ENCODE measurements at regions not wholly inside any gene's neighbourhood (a gene's known extent, or its start where the extent isn't known, plus 50 kb on each side); places are given as distances from the start of the nearest gene placed in this dataset.

DNA sequence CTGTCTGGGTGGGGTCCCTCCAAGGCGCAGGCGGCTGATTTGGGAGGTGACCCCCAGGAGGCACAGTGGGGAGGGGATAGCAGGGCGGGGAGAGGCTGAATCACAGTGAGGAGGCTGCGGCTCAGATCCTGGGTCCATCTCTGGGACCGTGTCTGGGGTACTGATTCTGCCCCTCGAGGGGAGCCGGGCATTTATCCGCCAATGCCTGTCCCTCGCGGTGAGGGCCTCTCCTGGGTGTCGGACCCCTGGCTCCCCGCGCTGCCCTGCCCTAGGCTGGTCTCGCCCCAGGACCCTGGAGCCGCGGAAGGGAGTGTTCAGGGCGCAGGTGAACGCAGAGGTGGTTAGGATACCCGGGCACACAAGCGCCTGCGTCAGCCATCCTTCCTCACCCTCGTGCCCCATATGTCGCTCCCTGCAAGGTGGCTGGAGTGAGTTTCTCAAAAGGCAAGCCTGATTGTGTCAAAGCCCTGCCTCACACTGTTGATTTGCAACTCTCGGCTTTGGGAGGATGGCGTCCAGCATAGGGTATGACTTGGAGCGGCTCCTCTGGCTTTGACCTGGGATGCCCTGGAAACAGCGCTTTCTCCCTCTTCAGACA is 530.9 kb downstream of the PTPRU start:
- Histone ChIP-seq H3K4me3 (no peak overlapping the region), H3K9me3 (peaks cover 0 to 11% (median 8%) of the 10 kb centered on the region in 4 donors), H3K36me3 (no peaks in the 10 kb centered on the region), H3K4me1 (no peaks in the 10 kb centered on the region), H3K27me3 (peaks cover 0 to 40% (median 5%) of the 10 kb centered on the region in 4 donors), H3K27ac (replicated peaks in 1 of 4) (no peak overlapping the region)
- TF ChIP-seq POLR2AphosphoS5 (IDR thresholded peaks at IDR 0.05) (no peak), POLR2A (IDR thresholded peaks at IDR 0.05; ENCODE audit: low read depth) (no peak), EP300 (IDR thresholded peaks at IDR 0.05) (no peak)
- TF ChIP-seq, protein P1, sequence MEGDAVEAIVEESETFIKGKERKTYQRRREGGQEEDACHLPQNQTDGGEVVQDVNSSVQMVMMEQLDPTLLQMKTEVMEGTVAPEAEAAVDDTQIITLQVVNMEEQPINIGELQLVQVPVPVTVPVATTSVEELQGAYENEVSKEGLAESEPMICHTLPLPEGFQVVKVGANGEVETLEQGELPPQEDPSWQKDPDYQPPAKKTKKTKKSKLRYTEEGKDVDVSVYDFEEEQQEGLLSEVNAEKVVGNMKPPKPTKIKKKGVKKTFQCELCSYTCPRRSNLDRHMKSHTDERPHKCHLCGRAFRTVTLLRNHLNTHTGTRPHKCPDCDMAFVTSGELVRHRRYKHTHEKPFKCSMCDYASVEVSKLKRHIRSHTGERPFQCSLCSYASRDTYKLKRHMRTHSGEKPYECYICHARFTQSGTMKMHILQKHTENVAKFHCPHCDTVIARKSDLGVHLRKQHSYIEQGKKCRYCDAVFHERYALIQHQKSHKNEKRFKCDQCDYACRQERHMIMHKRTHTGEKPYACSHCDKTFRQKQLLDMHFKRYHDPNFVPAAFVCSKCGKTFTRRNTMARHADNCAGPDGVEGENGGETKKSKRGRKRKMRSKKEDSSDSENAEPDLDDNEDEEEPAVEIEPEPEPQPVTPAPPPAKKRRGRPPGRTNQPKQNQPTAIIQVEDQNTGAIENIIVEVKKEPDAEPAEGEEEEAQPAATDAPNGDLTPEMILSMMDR (IDR thresholded peaks at IDR 0.05), result no peak
- intact Hi-C loops (cut with DNase I), result no loop called here
- WGBS, result 69% methylated on average over 8 of the region's 27 CpGs
- DNase-seq (ENCODE audit: extremely low spot score), result peak; percentile 87

DNA sequence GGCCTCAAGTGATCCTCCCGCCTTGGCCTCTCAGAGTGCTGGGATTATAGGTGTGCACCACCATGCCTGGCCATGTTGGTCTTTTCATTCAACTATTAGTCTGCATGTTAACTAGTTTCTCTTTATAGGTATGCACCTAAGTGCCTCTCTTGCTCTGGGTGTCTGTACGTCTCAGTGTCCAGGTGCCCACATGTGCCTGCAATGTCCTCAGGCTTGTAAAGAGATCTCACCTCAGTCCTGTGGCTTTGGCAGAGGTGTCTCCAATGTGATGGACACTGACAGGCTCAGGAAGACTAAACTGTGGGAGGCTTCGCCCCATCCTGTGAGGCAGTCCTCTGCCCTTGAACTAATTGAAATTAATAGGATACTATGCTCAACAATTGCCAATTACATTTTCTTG is 526.3 kb downstream of the PTPRU start:
- H3K36me3 ChIP-seq, result no peaks in the 10 kb centered on the region
- intact Hi-C loops (cut with DNase I), result no loop called here
- no peaks in the 10 kb centered on the region for H3K4me1 ChIP-seq
- TF ChIP-seq EP300 (IDR thresholded peaks at IDR 0.05) (no peak), POLR2AphosphoS5 (IDR thresholded peaks at IDR 0.05) (no peak), POLR2A (IDR thresholded peaks at IDR 0.05; ENCODE audit: low read depth) (no peak)
- TF ChIP-seq, protein P1 (IDR thresholded peaks at IDR 0.05), result no peak
- WGBS, result 41% methylated on average over 3 of the region's 3 CpGs
- H3K9me3 ChIP-seq, result peaks cover 0 to 11% (median 8%) of the 10 kb centered on the region in 4 donors
- no peak overlapping the region for H3K4me3 ChIP-seq
- H3K27me3 ChIP-seq, result peaks cover 0 to 64% (median 0%) of the 10 kb centered on the region in 4 donors
- H3K27ac ChIP-seq (replicated peaks in 1 of 4), result no peak overlapping the region
- no peak for DNase-seq (ENCODE audit: extremely low spot score)

DNA sequence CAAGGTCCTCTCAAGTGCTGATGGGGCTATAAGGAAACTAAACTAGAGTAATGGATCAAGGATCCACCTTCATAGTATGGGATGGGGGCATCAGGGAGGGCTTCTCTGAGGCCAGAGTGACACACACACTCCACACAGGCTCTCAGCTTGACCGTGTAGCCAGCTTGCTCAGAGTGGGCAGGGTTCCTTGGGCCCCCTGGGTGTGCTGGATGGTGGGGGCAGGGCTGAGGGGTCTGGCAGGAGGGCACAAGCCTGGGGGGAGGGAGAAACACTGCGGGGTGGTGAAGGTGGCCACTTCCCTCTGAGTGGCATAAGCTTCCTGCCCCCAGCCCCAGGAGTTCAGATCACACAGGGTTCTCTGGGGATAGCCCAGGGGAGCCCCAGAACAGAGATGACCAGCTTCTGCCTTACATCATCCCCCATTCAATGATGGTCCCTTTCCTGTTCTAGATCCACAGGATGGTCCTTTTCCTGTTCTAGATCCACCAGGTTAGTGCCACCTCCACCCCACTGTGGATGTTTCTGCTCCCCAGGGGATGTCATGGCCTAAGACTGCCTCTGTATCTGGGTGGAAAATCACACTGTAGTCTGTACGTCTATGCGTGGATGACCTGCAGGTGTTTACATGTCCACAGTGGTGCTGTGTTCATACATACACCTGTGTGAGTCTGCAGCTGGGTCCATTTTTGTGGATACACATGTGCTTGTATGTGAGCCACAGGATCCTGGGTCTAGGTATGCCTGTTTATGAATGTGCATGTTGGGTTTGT is 525.0 kb downstream of the PTPRU start:
- DNase-seq (ENCODE audit: extremely low spot score), result peak; percentile 77
- WGBS, result 68% methylated on average over 3 of the region's 4 CpGs
- intact Hi-C loops (cut with DNase I), result no loop called here
- H3K9me3 ChIP-seq, result peaks cover 0 to 11% (median 8%) of the 10 kb centered on the region in 4 donors
- H3K4me3 ChIP-seq, result no peak overlapping the region
- H3K27ac ChIP-seq (replicated peaks in 1 of 4), result no peak overlapping the region
- H3K4me1 ChIP-seq, result no peaks in the 10 kb centered on the region
- H3K36me3 ChIP-seq, result no peaks in the 10 kb centered on the region
- TF ChIP-seq POLR2A (IDR thresholded peaks at IDR 0.05; ENCODE audit: low read depth) (no peak), POLR2AphosphoS5 (IDR thresholded peaks at IDR 0.05) (no peak), EP300 (IDR thresholded peaks at IDR 0.05) (no peak)
- TF ChIP-seq, protein P1 (IDR thresholded peaks at IDR 0.05), result no peak
- H3K27me3 ChIP-seq, result peaks cover 0 to 62% (median 0%) of the 10 kb centered on the region in 4 donors

GRCh38 chr1:29760067-29760564 is 523.8 kb downstream of the PTPRU start:
- WGBS, result 84% methylated on average over 7 of the region's 7 CpGs
- H3K4me3 ChIP-seq, result no peak overlapping the region
- TF ChIP-seq, protein P1 (IDR thresholded peaks at IDR 0.05), result no peak
- TF ChIP-seq POLR2A (IDR thresholded peaks at IDR 0.05; ENCODE audit: low read depth), result no peak
- TF ChIP-seq EP300 (IDR thresholded peaks at IDR 0.05), result no peak
- TF ChIP-seq POLR2AphosphoS5 (IDR thresholded peaks at IDR 0.05), result no peak
- peaks cover 0 to 11% (median 8%) of the 10 kb centered on the region in 4 donors for H3K9me3 ChIP-seq
- peaks cover 0 to 66% (median 0%) of the 10 kb centered on the region in 4 donors for H3K27me3 ChIP-seq
- H3K36me3 ChIP-seq, result no peaks in the 10 kb centered on the region
- DNase-seq (ENCODE audit: extremely low spot score), result no peak
- no peaks in the 10 kb centered on the region for H3K4me1 ChIP-seq
- intact Hi-C loops (cut with DNase I), result no loop called here
- no peak overlapping the region for H3K27ac ChIP-seq (replicated peaks in 1 of 4)

All from esophagus muscularis mucosa (tissue), 4 donors.